HG02840 (cell line): ENCODE measurements at regions not wholly inside any gene's neighbourhood (a gene's known extent, or its start where the extent isn't known, plus 50 kb on each side); places are given as distances from the start of the nearest gene placed in this dataset.
"Not testable (repeated sequence)": the region's sequence is repeated elsewhere in the genome, so short reads cannot be mapped to it uniquely, and the experiment has no call there.

ENCODE experiments used
- ATAC-seq: cut with Tn5 transposase; IDR thresholded peaks from one replicate; pipeline ENCODE4 v1.9.1; 2021; ENCODE audit warnings: mild to moderate bottlenecking, moderate library complexity, moderate number of reproducible peaks; ENCODE audit not compliant: unreplicated experiment, low FRiP score

DNA sequence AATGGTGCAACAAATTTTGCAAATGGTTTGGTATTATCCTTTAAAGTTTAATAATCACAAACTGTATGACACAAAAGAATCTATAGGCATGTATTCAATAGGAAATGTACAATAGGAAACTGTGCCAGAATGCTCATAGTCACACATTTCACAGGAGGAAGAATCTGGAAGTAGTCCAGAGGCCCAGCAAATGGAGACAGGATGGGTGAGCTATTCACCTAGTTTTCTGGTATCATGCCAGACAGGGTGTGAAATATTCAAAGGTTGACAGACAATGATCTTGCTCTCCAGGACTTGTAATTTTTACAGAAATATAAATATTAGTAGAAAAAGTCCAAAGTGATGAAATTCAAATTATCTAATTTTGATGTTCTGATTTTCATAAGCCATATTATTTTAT, 520.1 kb upstream of the IMPG1 start:
- ATAC-seq, result no peak

DNA sequence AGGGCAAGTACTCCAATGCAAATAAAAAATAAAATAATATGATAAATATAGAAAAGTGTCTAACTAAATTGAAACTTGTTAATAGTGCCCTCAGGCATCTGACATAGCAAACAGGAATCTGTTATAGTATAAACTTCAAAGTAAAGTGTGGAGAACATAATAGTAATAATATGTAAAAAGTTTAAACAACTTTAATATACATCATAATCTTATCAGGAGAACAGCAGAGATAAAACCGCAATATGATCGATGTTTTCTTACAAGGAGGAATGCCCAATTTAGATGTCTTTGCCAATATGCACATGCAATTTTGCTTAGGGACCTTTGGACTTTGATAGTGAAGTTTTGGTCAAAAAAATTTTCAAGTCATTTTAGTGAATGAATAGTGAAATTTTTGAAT, 514.8 kb upstream of the IMPG1 start:
- ATAC-seq, result no peak

DNA sequence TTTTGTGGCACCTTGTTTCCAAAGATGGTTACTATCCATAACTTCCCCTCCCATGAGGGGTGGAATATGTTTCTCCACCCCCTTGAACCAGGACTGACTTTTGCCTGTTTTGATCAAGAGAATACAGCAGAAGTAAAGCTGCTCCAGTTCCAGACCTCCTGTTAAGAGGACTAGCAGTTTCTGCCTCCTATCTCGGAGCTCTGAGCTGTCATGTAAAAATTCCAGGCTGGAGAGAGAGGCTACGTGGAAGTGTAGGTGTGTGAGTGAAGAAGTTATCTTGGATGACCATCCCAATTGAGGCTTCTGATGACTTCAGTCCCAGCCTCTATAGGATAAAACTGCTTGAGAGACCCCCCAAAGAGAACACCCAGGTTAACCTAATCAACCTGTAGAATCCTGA, 511.7 kb upstream of the IMPG1 start:
- no peak for ATAC-seq

DNA sequence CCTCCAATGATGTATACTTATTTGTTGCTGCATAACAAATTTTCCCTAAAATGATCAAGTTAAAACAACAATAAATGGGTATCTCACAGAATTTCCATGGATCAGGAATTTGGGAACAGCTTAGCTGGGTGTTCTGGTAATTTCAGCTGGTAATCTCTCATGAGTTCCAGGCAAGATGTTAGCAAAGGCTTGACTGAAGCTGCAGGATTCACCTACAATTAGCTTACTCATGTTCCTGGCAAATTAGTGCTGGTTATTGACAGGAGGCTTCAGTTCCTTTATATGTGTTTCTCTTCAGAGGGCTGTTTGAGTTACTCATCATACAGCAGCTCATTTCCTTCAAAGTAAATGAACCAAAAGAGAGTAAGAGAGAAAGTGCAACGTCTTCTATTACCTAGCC, 506.3 kb upstream of the IMPG1 start:
- no peak for ATAC-seq

DNA sequence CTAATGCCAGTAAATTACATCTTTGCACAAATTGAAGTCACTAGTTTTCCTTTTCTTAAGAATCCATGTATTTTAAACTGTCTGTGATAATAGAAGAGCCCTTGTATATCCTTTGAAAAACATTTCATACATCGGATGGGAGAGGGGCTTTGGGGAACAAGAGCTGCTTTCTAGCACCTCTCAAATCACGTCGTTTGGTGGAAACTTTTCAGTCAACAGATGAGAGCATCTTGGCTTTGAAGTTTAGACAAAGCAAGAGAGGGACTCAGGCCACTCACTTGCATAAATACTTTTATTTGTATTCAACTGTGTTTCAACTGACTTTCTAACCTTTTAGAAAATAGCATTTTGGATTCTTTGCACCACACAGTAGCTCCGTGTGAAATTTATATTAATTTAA, 502.3 kb upstream of the IMPG1 start:
- no peak for ATAC-seq

DNA sequence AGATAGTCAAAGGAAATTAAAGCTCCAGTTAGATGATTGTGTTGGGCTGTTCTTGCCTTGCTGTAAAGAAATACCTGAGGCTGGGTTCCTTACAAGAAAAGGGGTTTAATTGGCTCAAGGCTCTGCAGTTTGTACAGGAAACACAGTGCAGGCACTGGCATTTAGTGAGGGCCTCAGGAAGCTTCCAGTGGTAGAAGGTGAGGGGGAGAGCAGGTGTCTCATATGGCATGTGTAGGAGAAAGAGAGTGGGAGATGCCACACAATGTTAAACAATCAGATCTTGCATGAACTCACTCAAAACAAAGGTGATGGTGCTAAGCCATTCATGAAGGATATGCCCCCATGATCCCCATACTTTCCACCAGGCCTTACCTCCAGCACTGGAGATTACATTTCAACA, 493.5 kb upstream of the IMPG1 start:
- ATAC-seq, result no peak

DNA sequence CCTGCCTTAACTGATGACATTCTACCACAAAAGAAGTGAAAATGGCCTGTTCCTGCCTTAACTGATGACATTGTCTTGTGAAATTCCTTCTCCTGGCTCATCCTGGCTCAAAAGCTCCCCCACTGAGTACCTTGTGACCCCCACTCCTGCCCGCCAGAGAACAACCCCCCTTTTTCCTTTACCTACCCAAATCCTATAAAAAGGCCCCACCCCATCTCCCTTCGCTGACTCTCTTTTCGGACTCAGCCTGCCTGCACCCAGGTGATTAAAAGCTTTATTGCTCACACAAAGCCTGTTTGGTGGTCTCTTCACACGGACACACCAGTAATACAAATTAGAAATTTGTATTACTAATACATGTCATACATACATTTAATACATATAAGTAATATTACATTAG, 489.9 kb upstream of the IMPG1 start:
- not testable (repeated sequence) for ATAC-seq

DNA sequence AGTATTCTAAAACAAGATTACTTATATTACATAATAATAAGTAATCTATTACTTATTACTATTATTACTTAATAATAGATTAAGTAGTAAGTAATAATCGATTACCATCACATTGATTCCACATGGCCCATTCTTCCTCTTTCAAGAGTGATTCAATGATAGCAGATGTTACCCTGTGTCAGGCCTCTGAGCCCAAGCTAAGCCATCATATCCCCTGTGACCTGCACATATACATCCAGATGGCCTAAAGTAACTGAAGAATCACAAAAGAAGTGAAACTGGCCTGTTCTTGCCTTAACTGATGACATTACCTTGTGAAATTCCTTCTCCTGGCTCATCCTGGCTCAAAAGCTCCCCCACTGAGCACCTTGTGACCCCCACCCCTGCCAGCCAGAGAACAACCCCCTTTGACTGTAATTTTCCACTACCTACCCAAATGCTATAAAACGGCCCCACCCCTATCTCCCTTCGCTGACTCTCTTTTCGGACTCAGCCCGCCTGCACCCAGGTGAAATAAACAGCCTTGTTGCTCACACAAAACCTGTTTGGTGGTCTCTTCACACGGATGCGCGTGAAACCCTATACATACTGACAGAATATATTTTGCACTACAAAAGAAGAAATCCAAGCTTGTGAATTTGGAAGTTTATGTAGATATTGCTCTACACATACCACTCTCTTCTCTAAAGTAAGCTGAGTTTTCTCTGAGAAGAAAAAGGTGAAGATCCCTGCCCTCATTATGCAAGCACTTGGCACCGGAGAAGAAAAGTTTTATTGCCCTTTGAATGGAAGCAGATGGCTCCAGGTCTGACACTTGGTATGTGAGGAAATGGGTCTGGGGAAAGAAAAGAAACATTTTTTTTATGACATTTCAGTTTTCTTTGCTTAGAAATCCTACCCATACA, 488.6 kb upstream of the IMPG1 start:
- ATAC-seq, result not testable (repeated sequence)

DNA sequence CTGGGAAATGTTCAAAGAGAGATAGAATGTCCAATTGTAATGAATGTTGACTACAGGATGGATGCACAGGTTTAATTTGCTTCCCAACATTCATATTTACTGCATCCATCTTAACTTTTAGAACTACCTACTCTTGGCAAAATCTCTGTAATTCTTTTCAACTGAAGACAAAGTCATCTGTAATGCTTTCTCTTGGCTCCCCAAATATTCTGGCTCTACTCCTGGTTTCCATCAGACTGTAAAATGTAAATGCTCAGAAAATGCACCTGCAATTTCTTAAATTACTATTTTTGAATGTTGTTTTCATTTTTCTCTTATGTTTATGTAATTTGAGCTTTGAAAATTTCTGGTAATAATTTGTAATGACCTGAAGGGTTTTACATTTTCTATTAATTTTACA, 480.8 kb upstream of the IMPG1 start:
- ATAC-seq, result no peak

DNA sequence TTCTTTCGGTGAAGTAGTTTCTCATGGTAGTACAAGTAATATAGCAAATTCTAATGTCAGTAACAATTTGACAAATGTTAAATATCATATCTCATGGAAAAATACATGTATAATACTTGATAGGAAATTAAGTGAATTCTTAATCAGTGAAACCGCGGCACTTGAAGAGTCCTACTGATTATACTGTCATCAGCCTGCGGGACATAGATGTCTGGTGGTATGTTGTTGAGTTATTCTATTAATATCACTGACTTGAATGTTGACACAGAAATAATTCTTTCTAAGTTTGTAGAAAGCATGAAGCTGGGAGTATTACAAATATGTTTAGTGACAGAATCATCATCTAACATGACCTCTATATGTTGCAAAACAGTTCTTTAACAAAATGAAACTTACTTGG, 479.8 kb upstream of the IMPG1 start:
- ATAC-seq, result no peak

DNA sequence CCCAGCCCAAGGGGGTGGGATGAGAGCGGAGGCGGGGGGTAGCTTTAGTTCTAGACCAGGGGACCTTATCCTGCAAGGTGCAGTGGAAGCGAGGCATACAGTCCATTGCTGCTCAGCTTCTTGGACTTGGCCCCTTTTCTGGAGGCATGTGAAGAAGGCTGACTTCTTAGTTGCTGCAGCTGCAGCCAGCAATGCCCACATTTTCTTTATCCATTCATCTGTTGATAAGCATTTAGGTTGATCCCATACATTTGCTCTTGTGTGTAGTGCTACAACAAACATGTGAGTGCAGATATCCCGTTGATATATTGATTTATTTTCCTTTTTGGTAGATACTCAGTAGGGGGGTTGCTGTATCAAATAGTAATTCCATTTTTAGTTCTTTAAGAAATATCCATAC, 461.2 kb upstream of the IMPG1 start:
- no peak for ATAC-seq

DNA sequence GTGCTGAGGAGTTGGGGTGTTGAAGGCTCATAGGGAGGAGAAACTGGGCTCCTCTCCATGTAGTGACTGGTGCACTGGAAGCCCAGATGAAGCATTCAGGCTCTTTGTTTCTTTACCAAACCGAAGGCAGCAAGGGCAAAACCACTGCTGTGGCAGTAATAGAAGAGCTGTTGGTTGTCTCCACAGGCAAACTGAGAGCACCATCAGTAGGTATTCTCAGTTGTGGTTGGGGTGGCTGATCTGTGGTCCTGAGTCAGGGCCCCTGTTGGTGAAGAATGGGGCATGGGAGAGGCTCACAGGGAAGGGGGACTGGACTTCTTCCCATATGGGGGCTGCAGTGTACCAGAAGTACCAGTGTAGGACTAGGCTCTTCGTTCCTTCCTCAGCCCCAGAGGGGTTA, 460.2 kb upstream of the IMPG1 start:
- no peak for ATAC-seq

DNA sequence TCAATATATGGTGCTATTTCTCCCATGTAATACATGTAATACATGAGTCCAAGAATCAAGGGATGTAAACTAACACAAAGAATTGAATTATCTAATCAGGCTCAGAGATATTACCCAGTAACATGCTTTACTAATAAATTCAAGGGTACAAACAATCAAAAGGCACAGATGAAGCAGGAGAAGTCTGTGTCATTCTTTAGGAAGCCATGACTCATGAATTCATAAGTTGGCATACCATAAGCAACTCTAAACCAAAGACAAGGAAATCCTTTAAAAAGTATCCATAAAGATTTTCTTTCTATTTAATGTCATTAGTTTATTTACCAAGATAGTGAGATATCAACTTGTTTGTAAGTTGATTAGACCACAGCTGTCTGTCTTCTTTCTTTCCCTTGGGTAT, 446.0 kb upstream of the IMPG1 start:
- ATAC-seq, result no peak

DNA sequence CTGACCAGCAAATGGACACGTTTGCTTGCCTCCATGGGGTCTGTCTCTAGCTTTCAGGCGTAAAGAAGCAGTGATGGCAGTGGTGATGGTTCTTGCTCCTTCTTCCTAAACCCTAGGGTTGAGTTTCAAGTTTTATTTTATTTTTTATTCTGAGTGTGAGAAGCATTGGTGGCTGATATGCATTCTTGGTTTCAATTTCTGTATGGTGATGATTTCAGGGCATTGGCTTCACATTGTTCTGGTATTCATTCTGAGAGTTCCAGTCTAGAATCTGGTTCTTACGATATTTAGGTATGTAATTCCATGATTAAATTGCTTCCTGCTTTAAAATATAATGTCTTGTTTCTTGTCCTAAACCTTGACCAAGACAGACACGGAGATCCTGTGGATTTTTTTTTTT, 444.5 kb upstream of the IMPG1 start:
- no peak for ATAC-seq

DNA sequence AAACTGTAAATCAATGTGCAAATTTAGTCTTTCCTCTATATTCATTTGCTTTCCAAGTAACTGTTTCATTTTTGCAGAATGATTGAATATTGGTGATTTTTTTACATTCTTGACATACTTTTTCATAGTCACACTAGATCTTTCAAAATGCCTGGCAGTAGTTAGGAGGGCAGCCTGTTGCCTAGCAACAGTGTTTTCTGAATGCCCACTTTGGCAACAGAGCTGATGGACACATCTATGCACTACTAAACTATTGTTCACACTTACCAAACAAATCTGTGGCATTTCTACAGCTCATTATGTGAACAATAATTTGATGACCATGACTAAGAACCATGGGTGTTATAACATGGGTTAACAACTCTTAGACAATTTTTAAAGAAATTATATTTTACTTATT, 438.0 kb upstream of the IMPG1 start:
- no peak for ATAC-seq

DNA sequence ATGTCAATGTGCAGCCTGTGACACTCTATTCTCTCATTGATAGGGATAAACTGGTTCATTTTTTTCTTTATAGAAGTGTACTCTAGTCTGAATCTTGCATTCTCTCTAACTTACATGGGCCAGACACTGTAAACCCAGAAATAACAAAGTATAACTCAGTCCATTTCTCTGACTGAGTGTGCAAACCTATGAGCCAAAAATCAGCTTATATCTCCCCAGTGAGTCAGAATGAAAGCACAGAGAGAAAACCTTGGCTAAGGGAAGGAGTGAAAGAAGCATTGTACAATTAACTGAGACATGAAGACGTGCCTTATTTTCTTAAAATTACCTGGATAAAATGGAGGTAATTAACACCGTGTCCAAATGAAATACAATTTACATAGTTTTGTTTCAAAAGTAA, 436.9 kb upstream of the IMPG1 start:
- no peak for ATAC-seq

DNA sequence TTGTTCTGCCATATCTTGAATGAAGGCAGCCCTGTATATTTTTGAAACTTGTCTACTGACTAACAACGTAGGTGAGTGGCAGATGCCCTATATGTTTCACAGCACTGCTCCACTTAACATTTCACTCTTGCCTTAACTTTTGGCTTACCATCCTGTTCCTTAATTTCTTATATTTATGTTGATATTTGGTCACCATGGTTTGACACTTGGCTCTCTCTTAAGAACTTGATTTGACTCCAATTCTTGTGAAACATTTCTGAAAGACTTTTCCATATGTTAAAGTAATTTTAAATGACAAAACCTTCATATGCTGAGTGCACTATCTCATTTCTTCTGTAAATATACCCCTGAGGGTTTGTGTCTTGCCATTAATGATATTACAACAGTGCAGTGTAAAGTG, 434.3 kb upstream of the IMPG1 start:
- ATAC-seq, result no peak

DNA sequence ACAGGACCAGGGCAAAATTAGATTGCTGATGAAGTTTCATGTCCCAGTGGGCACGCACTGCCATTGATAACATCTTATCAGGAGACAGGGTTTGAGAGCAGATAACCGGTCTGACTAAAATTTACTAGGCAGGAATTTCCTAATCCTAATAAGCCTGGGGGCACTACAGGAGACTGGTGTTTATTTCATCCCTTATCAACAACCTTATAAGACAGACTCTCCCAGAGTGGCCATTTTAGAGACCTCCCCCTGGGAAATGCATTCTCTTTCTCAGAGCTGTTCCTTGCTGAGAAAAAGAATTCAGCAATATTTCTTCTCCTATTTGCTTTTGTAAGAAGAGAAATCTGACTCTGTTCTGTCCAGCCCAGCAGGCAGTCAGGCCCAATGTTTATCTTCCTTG, 423.4 kb upstream of the IMPG1 start:
- no peak for ATAC-seq

DNA sequence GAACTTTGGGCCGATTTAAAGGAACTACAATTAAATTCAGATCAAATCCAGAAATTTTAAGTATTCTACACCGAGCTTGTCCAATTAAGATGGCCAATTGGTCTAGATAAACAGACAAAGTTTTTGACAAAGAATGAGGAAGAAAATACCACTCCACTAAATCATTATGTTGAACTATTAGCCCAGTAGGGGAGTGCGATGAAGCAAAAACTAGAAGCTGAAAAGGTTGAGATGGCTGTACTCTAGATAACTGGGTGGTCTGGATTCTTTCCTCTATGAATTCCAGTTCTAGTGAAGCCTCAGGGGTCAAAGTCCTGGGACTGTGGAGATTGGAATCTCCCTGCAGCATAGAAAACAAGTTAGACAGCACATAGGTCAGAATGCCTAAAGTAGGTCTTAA, 418.9 kb upstream of the IMPG1 start:
- not testable (repeated sequence) for ATAC-seq

DNA sequence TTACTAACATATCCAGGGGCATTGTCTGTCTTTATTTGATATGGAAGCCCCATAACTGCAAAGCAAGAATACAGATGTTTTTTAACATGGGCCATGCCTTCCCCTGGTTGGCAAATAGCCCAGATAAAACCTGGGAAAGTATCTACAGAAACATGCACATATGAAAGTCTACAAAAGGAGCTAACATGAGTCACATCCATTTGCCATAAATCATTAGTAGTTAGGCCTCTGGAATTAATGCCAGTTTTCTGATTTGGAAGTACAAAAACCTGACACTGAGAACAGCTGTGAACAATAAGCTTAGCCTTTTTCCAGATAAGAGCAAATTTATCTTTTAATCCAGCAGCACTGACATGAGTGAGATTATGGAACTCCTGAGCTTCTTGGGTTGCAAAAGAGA, 418.0 kb upstream of the IMPG1 start:
- ATAC-seq, result no peak

DNA sequence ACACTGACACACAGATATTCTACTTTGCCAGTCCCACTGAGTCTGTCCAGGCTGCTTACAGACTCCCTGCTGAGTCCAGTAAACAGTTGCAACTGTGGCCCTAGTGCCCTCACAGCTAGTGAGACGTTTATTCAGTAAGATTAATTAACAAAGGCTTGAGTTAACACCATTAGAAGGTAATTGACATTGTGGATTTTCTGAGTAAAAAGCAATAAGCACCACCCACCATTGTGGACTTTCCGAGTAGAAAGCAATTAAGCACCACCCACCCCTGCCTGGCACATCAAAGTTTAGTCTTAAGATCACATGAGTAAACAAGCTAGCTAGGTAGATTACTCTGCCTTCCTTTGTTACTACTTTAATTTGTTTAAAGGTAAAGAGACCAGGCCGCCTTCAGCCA, 408.6 kb upstream of the IMPG1 start:
- ATAC-seq, result no peak

DNA sequence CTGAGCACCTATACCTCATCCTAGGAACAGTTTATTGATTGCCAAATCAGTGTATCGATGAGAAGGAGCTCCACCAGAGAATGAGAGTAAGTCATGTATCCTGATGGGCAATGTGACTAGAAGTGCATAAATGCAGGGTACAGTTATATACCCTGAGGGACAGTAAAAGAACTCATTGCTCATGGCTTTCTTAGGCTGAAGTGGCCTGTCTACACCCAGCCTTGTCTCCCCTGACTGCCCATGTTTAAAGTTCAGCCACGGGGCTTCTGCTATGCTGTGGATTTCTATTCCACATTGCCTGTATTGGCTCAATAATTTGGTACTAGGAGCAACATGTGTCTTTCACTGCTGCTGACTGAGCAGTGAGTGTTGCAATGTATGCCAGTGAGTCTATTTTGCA, 400.4 kb upstream of the IMPG1 start:
- ATAC-seq, result no peak

DNA sequence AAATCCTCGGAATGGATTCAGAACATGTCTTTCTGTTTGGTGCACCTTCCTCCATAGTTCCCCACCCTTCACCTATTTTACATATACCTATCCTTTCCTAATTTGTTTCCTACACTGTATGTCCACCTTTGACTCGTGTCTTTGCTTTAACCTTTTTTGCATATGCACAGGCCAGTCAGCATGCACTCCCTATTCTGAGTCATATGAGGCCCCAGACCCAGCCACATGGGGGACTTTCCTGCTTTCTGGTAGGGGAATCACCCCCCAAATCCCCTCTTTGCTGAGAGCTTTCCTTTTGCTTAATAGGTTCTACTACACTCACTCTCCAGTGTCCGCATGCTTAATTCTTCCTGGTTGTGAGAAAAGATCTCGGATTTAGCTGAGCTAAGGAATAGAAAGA, 393.8 kb upstream of the IMPG1 start:
- ATAC-seq, result no peak
